Endothelial cell of umbilical vein (primary cell): ENCODE measurements at regions not wholly inside any gene's neighbourhood (a gene's known extent, or its start where the extent isn't known, plus 50 kb on each side); places are given as distances from the start of the nearest gene placed in this dataset.

Source experiments
- BruUV-seq: library from RNA; stranded (reverse); fragments of 400-500 nt; replicated peaks from 2 replicates; lab custom pipeline; 2021; lab: Mats Ljungman, UMichigan
- CTCF ChIA-PET: fragments of 300-600, 350-600 bp; sonication (Branson Sonifier 250); formaldehyde crosslinking; loops from one replicate; lab custom pipeline; 2021; ENCODE audit warnings: antibody characterized with exemption, inconsistent platforms; lab: Charles Lee
- POLR2A ChIA-PET: fragments of 300-600, 350-600 bp; sonication (Branson Sonifier 250); formaldehyde crosslinking; loops from one replicate; lab custom pipeline; 2021; ENCODE audit warnings: antibody characterized with exemption, inconsistent platforms; lab: Charles Lee
- DNase-seq: peaks from one replicate; pipeline ENCODE4 v3.0.0-alpha.2; 2011; ENCODE audit warnings: low read depth, low spot score
- FAIRE-seq: peaks from 2 replicates; lab custom pipeline; 2011; peaks lifted over from hg19 to GRCh38; lab: Jason Lieb, UNC
- H2AFZ ChIP-seq: 2 replicates; pipeline ENCODE4 v1.6.0; 2012; ENCODE audit warnings: low read depth, low read length, control low read depth, inconsistent platforms
- H3K27ac ChIP-seq: 2 replicates; pipeline ENCODE4 v1.5.1; 2011; ENCODE audit warnings: low read depth, mild to moderate bottlenecking, control low read depth, low read length, moderate library complexity; ENCODE audit not compliant: insufficient read depth
- H3K27me3 ChIP-seq, 2 experiments: 2 replicates each; pipeline versions ENCODE4 v1.6.0 to v1.6.1; 2011; ENCODE audit warnings: low read length in 2 of 2, mixed read lengths in 1 of 2; ENCODE audit not compliant: control insufficient read depth in 2 of 2, insufficient read depth in 2 of 2
- H3K36me3 ChIP-seq, 2 experiments: 2 replicates in 1 of 2; 3 replicates in 1 of 2; pipeline ENCODE4 v1.5.1; 2011; ENCODE audit warnings: low read length in 2 of 2, mild to moderate bottlenecking in 1 of 2, moderate library complexity in 1 of 2; ENCODE audit not compliant: control insufficient read depth in 2 of 2, insufficient read depth in 2 of 2; ENCODE audit errors: extremely low read depth in 1 of 2
- H3K4me1 ChIP-seq: 3 replicates; pipeline ENCODE4 v1.5.1; 2011; ENCODE audit warnings: mild to moderate bottlenecking, low read length; ENCODE audit not compliant: control insufficient read depth, insufficient read depth; ENCODE audit errors: extremely low read depth
- H3K4me2 ChIP-seq: 2 replicates; pipeline ENCODE4 v1.6.1; 2011; ENCODE audit warnings: low read length, control low read depth, mixed read lengths; ENCODE audit not compliant: insufficient read depth
- H3K4me3 ChIP-seq, 3 experiments: fragments of 200-600 bp in 1 of 3; sonication (generic), shearing (Covaris generic) in 1 of 3; replicated peaks in 1 of 3; 2 replicates each; pipeline ENCODE4 v1.5.1; 2011 to 2016; ENCODE audit warnings: control low read depth in 3 of 3, low read length in 3 of 3, mild to moderate bottlenecking in 2 of 3, inconsistent platforms in 1 of 3, low read depth in 1 of 3, moderate library complexity in 1 of 3; ENCODE audit not compliant: insufficient read depth in 1 of 3
- H3K79me2 ChIP-seq: 2 replicates; pipeline ENCODE4 v1.6.0; 2012; ENCODE audit warnings: low read length, inconsistent platforms; ENCODE audit not compliant: control insufficient read depth, insufficient read depth
- H3K9ac ChIP-seq: replicated peaks from 2 replicates; pipeline ENCODE3; 2011; ENCODE audit warnings: low read length, control low read depth; ENCODE audit not compliant: insufficient read depth; ENCODE audit errors: extremely low read depth
- H3K9me1 ChIP-seq: replicated peaks from 3 replicates; pipeline ENCODE4 v1.6.0; 2011; ENCODE audit warnings: mild to moderate bottlenecking, low read length; ENCODE audit not compliant: control insufficient read depth, insufficient read depth; ENCODE audit errors: extremely low read depth
- H3K9me3 ChIP-seq: replicated peaks from 2 replicates; pipeline ENCODE4 v1.5.1; 2012; ENCODE audit warnings: low read length, inconsistent platforms; ENCODE audit not compliant: control insufficient read depth, insufficient read depth
- H4K20me1 ChIP-seq: replicated peaks from 2 replicates; pipeline ENCODE3; 2011; ENCODE audit warnings: mild to moderate bottlenecking, low read length; ENCODE audit not compliant: control insufficient read depth, insufficient read depth; ENCODE audit errors: extremely low read depth
- EZH2 ChIP-seq: IDR thresholded peaks from 2 replicates; pipeline ENCODE4 v1.6.1; 2012; ENCODE audit warnings: borderline replicate concordance, low read depth, mild to moderate bottlenecking, moderate library complexity, low read length, inconsistent platforms; ENCODE audit not compliant: severe bottlenecking
- FOS ChIP-seq: IDR thresholded peaks from 2 replicates; pipeline ENCODE4 v1.6.1; 2011; ENCODE audit warnings: mild to moderate bottlenecking, low read length, moderate library complexity, borderline replicate concordance; ENCODE audit not compliant: insufficient read depth
- GATA2 ChIP-seq: IDR thresholded peaks from 2 replicates; pipeline ENCODE4 v1.7.0; 2011; ENCODE audit warnings: low read depth, mild to moderate bottlenecking, moderate library complexity, mixed read lengths, low read length; ENCODE audit not compliant: insufficient read length, insufficient read depth
- JUN ChIP-seq: IDR thresholded peaks from 2 replicates; pipeline ENCODE4 v1.6.1; 2011; ENCODE audit warnings: borderline replicate concordance, low read depth; ENCODE audit not compliant: insufficient read length, insufficient read depth
- MYC ChIP-seq: IDR thresholded peaks from one replicate; pipeline ENCODE4 v1.6.1; 2011; ENCODE audit warnings: mild to moderate bottlenecking, low read depth, low read length
- POLR2A ChIP-seq: IDR thresholded peaks from 2 replicates; pipeline ENCODE4 v1.6.1; 2012; ENCODE audit warnings: low read depth, mild to moderate bottlenecking, control low read depth, low read length
- POLR2AphosphoS5 ChIP-seq: IDR thresholded peaks from 2 replicates; pipeline ENCODE4 v1.6.1; 2012; ENCODE audit warnings: low read depth, mild to moderate bottlenecking, control low read depth, low read length, moderate library complexity; ENCODE audit not compliant: insufficient read depth
- dilution Hi-C: fragments of 300-500 bp; cut with MboI; formaldehyde crosslinking; loops from one replicate; pipeline ENCODE4 v1.15.0; 2019; ENCODE audit warnings: low sequenced_read_pairs; ENCODE audit not compliant: extremely low pct_ligation_motif_present
- intact Hi-C: fragments of 100-400 bp; cut with micrococcal nuclease; formaldehyde crosslinking; loops from one replicate; pipeline ENCODE4 v1.10.0; 2022
- TF ChIP-seq, protein P1 (sequence below): IDR thresholded peaks from 2 replicates; pipeline ENCODE4 v1.6.1; 2011; ENCODE audit not compliant: insufficient read depth, insufficient read length
- TF ChIP-seq, protein P2 (sequence below), 2 donors: IDR thresholded peaks; 1 replicate in 1 of 2; 2 replicates in 1 of 2; pipeline ENCODE4 v1.5.1; 2011; ENCODE audit warnings: low read length in 2 of 2, mild to moderate bottlenecking in 2 of 2, moderate library complexity in 2 of 2, control low read depth in 1 of 2, inconsistent platforms in 1 of 2, low read depth in 1 of 2; ENCODE audit not compliant: insufficient read depth in 1 of 2; ENCODE audit errors: extremely low read depth in 1 of 2

DNA sequence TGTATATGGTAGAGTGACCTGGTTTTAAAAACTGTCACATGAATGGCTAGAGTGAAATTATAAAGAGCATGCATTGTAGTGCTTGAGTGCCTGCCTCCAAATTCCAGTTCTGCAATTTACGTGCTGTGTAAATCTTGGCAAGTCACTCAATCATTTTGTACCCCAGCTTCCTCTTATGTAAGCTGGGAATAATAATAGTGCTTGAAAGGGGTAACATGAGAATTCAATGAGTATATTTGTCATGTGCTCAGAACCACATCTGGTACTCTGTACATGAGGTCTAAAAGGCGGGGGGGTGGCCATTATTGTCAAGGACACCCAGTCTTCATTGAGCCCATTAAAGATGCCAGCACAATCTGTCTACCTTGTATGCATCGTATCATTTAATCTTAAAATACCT lies 214.8 kb downstream of the MC4R start:
- dilution Hi-C loops (no loop called here), intact Hi-C loops (no loop called here)
- Histone ChIP-seq H3K4me1 (no peaks in the 10 kb centered on the region), H3K9ac (no peak overlapping the region), H3K9me3 (peaks cover 3% of the 10 kb centered on the region), H2AFZ (no peak overlapping the region), H4K20me1 (no peaks in the 10 kb centered on the region), H3K36me3 (no peaks in the 10 kb centered on the region), H3K9me1 (no peaks in the 10 kb centered on the region), H3K79me2 (no peaks in the 10 kb centered on the region), H3K27me3 (no peaks in the 10 kb centered on the region), H3K4me2 (no peak overlapping the region), H3K27ac (no peak overlapping the region), H3K4me3 (no peak overlapping the region)
- ChIA-PET POLR2A (no interaction called here), CTCF (no interaction called here)
- TF ChIP-seq EZH2 (no peak), POLR2A (no peak), MYC (no peak), POLR2AphosphoS5 (no peak), GATA2 (no peak), JUN (no peak), FOS (no peak)
- TF ChIP-seq, protein P1, sequence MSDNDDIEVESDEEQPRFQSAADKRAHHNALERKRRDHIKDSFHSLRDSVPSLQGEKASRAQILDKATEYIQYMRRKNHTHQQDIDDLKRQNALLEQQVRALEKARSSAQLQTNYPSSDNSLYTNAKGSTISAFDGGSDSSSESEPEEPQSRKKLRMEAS = no peak
- TF ChIP-seq, protein P2, sequence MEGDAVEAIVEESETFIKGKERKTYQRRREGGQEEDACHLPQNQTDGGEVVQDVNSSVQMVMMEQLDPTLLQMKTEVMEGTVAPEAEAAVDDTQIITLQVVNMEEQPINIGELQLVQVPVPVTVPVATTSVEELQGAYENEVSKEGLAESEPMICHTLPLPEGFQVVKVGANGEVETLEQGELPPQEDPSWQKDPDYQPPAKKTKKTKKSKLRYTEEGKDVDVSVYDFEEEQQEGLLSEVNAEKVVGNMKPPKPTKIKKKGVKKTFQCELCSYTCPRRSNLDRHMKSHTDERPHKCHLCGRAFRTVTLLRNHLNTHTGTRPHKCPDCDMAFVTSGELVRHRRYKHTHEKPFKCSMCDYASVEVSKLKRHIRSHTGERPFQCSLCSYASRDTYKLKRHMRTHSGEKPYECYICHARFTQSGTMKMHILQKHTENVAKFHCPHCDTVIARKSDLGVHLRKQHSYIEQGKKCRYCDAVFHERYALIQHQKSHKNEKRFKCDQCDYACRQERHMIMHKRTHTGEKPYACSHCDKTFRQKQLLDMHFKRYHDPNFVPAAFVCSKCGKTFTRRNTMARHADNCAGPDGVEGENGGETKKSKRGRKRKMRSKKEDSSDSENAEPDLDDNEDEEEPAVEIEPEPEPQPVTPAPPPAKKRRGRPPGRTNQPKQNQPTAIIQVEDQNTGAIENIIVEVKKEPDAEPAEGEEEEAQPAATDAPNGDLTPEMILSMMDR (IDR thresholded peaks at IDR 0.05; ENCODE audit: extremely low read depth in 1 of 2, insufficient read depth in 1 of 2, low read depth in 1 of 2, low read length in 2 of 2) = no peak
- no TSS peak for BruUV-seq
- FAIRE-seq = no peak
- DNase-seq = no peak
